ENCODE measurements at regions not wholly inside any gene's neighbourhood (a gene's known extent, or its start where the extent isn't known, plus 50 kb on each side); places are given as distances from the start of the nearest gene placed in this dataset.

GRCh38 chr6:4322846-4323309 is 187.5 kb upstream of the ECI2 start:
- POLR2A ChIA-PET, result no interaction called here
- no peaks in the 10 kb centered on the region for H4K20me1 ChIP-seq (replicated peaks; ENCODE audit: control insufficient read depth, extremely low read depth, insufficient read depth, low read length)
- H3K27ac ChIP-seq (ENCODE audit: insufficient read depth, low read depth, low read length), result no peak overlapping the region

GRCh38 chr6:4322134-4322845 is 186.9 kb upstream of the ECI2 start:
- ChIA-PET POLR2A (no interaction called here), CTCF (no interaction called here)
- FAIRE-seq, result no peak
- peaks cover 22% of the 10 kb centered on the region for H3K4me1 ChIP-seq (ENCODE audit: control insufficient read depth, extremely low read depth, insufficient read depth, low read length)
- no peaks in the 10 kb centered on the region for H3K27me3 ChIP-seq (ENCODE audit: control insufficient read depth in 2 of 2, insufficient read depth in 2 of 2, low read length in 2 of 2)
- no peak overlapping the region for H3K4me3 ChIP-seq (replicated peaks in 1 of 3; ENCODE audit: insufficient read depth in 1 of 3, low read depth in 1 of 3, low read length in 3 of 3)
- no peak overlapping the region for H2AFZ ChIP-seq (ENCODE audit: low read depth, low read length)
- H3K9ac ChIP-seq (replicated peaks; ENCODE audit: extremely low read depth, insufficient read depth, low read length), result no peak overlapping the region
- TF ChIP-seq FOS (IDR thresholded peaks at IDR 0.05; ENCODE audit: borderline replicate concordance, insufficient read depth, low read length) (no peak), GATA2 (IDR thresholded peaks at IDR 0.05; ENCODE audit: insufficient read depth, insufficient read length, low read depth, low read length) (no peak), MAX (IDR thresholded peaks at IDR 0.05; ENCODE audit: insufficient read depth, insufficient read length) (no peak), EZH2 (IDR thresholded peaks at IDR 0.05; ENCODE audit: borderline replicate concordance, low read depth, low read length, severe bottlenecking) (no peak), CTCF (IDR thresholded peaks at IDR 0.05; ENCODE audit: extremely low read depth in 1 of 2, insufficient read depth in 1 of 2, low read depth in 1 of 2, low read length in 2 of 2) (no peak), MYC (IDR thresholded peaks at IDR 0.05; ENCODE audit: low read depth, low read length) (no peak), POLR2A (IDR thresholded peaks at IDR 0.05; ENCODE audit: low read depth, low read length) (no peak)
- H3K9me1 ChIP-seq (replicated peaks; ENCODE audit: control insufficient read depth, extremely low read depth, insufficient read depth, low read length), result no peaks in the 10 kb centered on the region
- no peaks in the 10 kb centered on the region for H3K9me3 ChIP-seq (replicated peaks; ENCODE audit: control insufficient read depth, insufficient read depth, low read length)
- BruUV-seq (replicated peaks), result no TSS peak
- no peak overlapping the region for H3K4me2 ChIP-seq (ENCODE audit: insufficient read depth, low read length)
- intact Hi-C loops (cut with micrococcal nuclease) (no loop called here), dilution Hi-C loops (cut with MboI; ENCODE audit: extremely low pct_ligation_motif_present, low sequenced_read_pairs) (no loop called here)
- no peak for DNase-seq (ENCODE audit: low read depth, low spot score)
- no peak overlapping the region for H3K27ac ChIP-seq (ENCODE audit: insufficient read depth, low read depth, low read length)
- H3K79me2 ChIP-seq (ENCODE audit: control insufficient read depth, insufficient read depth, low read length), result no peaks in the 10 kb centered on the region
- H4K20me1 ChIP-seq (replicated peaks; ENCODE audit: control insufficient read depth, extremely low read depth, insufficient read depth, low read length), result no peaks in the 10 kb centered on the region
- H3K36me3 ChIP-seq (ENCODE audit: control insufficient read depth in 2 of 2, extremely low read depth in 1 of 2, insufficient read depth in 2 of 2, low read length in 2 of 2), result no peaks in the 10 kb centered on the region

More at GRCh38 chr6:4322846-4323309, 187.5 kb upstream of the ECI2 start:
- Histone ChIP-seq H3K9me1 (replicated peaks; ENCODE audit: control insufficient read depth, extremely low read depth, insufficient read depth, low read length) (no peaks in the 10 kb centered on the region), H3K4me1 (ENCODE audit: control insufficient read depth, extremely low read depth, insufficient read depth, low read length) (peaks cover 17% of the 10 kb centered on the region), H3K27me3 (ENCODE audit: control insufficient read depth in 2 of 2, insufficient read depth in 2 of 2, low read length in 2 of 2) (no peaks in the 10 kb centered on the region), H3K9me3 (replicated peaks; ENCODE audit: control insufficient read depth, insufficient read depth, low read length) (no peaks in the 10 kb centered on the region), H3K79me2 (ENCODE audit: control insufficient read depth, insufficient read depth, low read length) (no peaks in the 10 kb centered on the region), H3K9ac (replicated peaks; ENCODE audit: extremely low read depth, insufficient read depth, low read length) (no peak overlapping the region), H2AFZ (ENCODE audit: low read depth, low read length) (no peak overlapping the region), H3K4me2 (ENCODE audit: insufficient read depth, low read length) (no peak overlapping the region), H3K4me3 (replicated peaks in 1 of 3; ENCODE audit: insufficient read depth in 1 of 3, low read depth in 1 of 3, low read length in 3 of 3) (no peak overlapping the region), H3K36me3 (ENCODE audit: control insufficient read depth in 2 of 2, extremely low read depth in 1 of 2, insufficient read depth in 2 of 2, low read length in 2 of 2) (no peaks in the 10 kb centered on the region)
- dilution Hi-C loops (cut with MboI; ENCODE audit: extremely low pct_ligation_motif_present, low sequenced_read_pairs) (no loop called here), intact Hi-C loops (cut with micrococcal nuclease) (no loop called here)
- TF ChIP-seq JUN (IDR thresholded peaks at IDR 0.05; ENCODE audit: borderline replicate concordance, insufficient read depth, insufficient read length, low read depth), result no peak
- no peak for TF ChIP-seq MAX (IDR thresholded peaks at IDR 0.05; ENCODE audit: insufficient read depth, insufficient read length)
- no peak for TF ChIP-seq FOS (IDR thresholded peaks at IDR 0.05; ENCODE audit: borderline replicate concordance, insufficient read depth, low read length)
- TF ChIP-seq EZH2 (IDR thresholded peaks at IDR 0.05; ENCODE audit: borderline replicate concordance, low read depth, low read length, severe bottlenecking), result no peak
- no peak for TF ChIP-seq POLR2A (IDR thresholded peaks at IDR 0.05; ENCODE audit: low read depth, low read length)
- TF ChIP-seq MYC (IDR thresholded peaks at IDR 0.05; ENCODE audit: low read depth, low read length), result no peak
- no TSS peak for BruUV-seq (replicated peaks)
- DNase-seq (ENCODE audit: low read depth, low spot score) (no peak), FAIRE-seq (no peak)
- CTCF ChIA-PET, result no interaction called here
